Vagina (tissue), 2 donors: ENCODE measurements at regions not wholly inside any gene's neighbourhood (a gene's known extent, or its start where the extent isn't known, plus 50 kb on each side); places are given as distances from the start of the nearest gene placed in this dataset.

Source experiments
- DNase-seq, 2 donors: peaks; one replicate each; pipeline ENCODE4 v3.0.0-alpha.2; 2017; ENCODE audit errors: extremely low spot score in 2 of 2
- H3K27ac ChIP-seq: fragments of 200-600 bp; sonication (generic); one replicate; pipeline ENCODE4 v1.5.1; 2019
- H3K27me3 ChIP-seq: fragments of 200-600 bp; sonication (generic); one replicate; pipeline ENCODE4 v1.5.1; 2019
- H3K36me3 ChIP-seq, 2 donors: fragments of 200-600 bp; sonication (generic); one replicate each; pipeline ENCODE4 v1.5.1; 2017 to 2019
- H3K4me1 ChIP-seq: fragments of 200-600 bp; sonication (generic); one replicate; pipeline ENCODE4 v1.5.1; 2019
- H3K4me3 ChIP-seq, 2 donors: fragments of 200-600 bp; sonication (generic); 1 replicate in 1 of 2; 2 replicates in 1 of 2; pipeline ENCODE4 v1.5.1; 2016 to 2019
- H3K9me3 ChIP-seq: fragments of 200-600 bp; sonication (generic); one replicate; pipeline ENCODE4 v1.5.1; 2019
- CTCF ChIP-seq, 3 experiments: fragments of 450-650 bp in 2 of 3; fragments of 200-600 bp in 1 of 3; sonication (generic) in 1 of 3; IDR thresholded peaks; one replicate each; pipeline ENCODE4 v1.5.1; 2017 to 2019; ENCODE audit warnings: antibody characterized with exemption in 3 of 3, mild to moderate bottlenecking in 2 of 3, moderate library complexity in 2 of 3
- POLR2A ChIP-seq, 2 donors: fragments of 450-650 bp; IDR thresholded peaks; one replicate each; pipeline ENCODE4 v1.6.1; 2017; ENCODE audit warnings: antibody characterized with exemption in 2 of 2, mild to moderate bottlenecking in 2 of 2, moderate library complexity in 2 of 2
- POLR2AphosphoS5 ChIP-seq, 2 donors: sonication (generic); formaldehyde crosslinking; IDR thresholded peaks; one replicate each; pipeline ENCODE4 v1.9.0; 2017; ENCODE audit warnings: antibody characterized with exemption in 2 of 2, mild to moderate bottlenecking in 2 of 2, low read depth in 1 of 2; ENCODE audit not compliant: insufficient read depth in 1 of 2
- intact Hi-C: fragments of 100-400 bp; cut with DNase I; formaldehyde crosslinking; loops from one replicate; pipeline ENCODE4 v1.15.1; 2023

DNA sequence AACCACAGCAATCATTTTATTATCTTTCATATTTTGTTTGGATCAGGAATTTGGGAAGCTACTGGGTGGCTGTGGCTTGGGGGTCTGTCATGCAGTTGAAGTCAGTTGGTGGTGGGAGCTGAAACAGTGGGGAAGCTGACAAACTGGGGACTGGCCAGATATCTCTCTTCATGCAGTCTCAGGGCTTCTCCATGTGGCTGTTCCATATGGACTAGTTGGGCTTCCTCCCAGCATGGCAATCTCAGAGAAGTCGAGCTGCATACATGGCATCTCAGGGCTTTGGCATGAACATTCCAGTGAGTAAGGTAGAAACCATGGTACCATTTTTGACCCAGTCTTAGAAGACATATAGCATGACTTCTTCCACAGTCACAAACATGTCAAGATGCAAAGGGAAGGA is 274.8 kb downstream of the ENC1 start:
- no peaks in the 10 kb centered on the region for H3K9me3 ChIP-seq
- H3K4me3 ChIP-seq: no peak overlapping the region
- H3K27me3 ChIP-seq: no peaks in the 10 kb centered on the region
- no peak for TF ChIP-seq CTCF (IDR thresholded peaks at IDR 0.05)
- no peak for TF ChIP-seq POLR2AphosphoS5 (IDR thresholded peaks at IDR 0.05; ENCODE audit: insufficient read depth in 1 of 2, low read depth in 1 of 2)
- TF ChIP-seq POLR2A (IDR thresholded peaks at IDR 0.05): no peak
- intact Hi-C loops: no loop called here
- no peaks in the 10 kb centered on the region for H3K36me3 ChIP-seq
- H3K27ac ChIP-seq: no peak overlapping the region
- peak in 1 of 2 donors; percentile 74 for DNase-seq
- peaks cover 12% of the 10 kb centered on the region for H3K4me1 ChIP-seq

GRCh38 chr5:74364507-74364906 is 276.0 kb downstream of the ENC1 start:
- intact Hi-C loops: no loop called here
- H3K27ac ChIP-seq: no peak overlapping the region

DNA sequence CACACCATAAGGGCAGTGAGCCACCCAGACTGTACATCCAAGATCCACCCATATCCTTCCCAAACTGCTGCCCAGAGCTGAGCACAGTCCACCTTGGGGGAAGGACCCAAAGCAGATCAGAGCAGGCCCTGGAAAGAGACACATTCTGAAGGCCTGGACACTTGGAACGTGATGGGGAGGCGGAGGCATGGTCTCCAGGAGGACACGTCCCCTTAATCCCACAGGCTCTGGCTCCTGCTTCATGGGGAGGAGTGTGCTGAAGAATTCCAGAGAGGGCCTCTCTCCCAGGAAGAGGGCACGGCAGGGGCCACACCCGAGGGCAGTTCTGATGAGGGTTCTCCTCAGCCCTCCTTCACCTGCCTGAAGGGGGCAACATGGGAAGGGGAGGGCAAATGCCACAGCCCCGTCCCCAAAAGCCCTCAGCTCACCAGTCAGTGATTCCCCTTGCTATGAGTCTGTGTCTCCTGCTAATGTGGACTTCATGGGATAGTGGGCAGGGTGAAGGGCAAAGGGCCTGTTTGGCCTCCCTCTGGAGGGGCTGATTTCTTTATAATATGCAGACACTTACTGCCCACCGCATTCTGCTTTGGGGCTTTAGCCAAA is 276.8 kb downstream of the ENC1 start:
- Histone ChIP-seq H3K4me1 (peaks cover 5% of the 10 kb centered on the region), H3K9me3 (no peaks in the 10 kb centered on the region), H3K4me3 (no peak overlapping the region), H3K27me3 (no peaks in the 10 kb centered on the region), H3K36me3 (no peaks in the 10 kb centered on the region), H3K27ac (no peak overlapping the region)
- intact Hi-C loops: no loop called here
- peak in 1 of 2 donors; percentile 80 for DNase-seq
- TF ChIP-seq CTCF (IDR thresholded peaks at IDR 0.05): no peak
- TF ChIP-seq POLR2AphosphoS5 (IDR thresholded peaks at IDR 0.05; ENCODE audit: insufficient read depth in 1 of 2, low read depth in 1 of 2): no peak
- TF ChIP-seq POLR2A (IDR thresholded peaks at IDR 0.05): no peak

More at GRCh38 chr5:74364507-74364906, 276.0 kb downstream of the ENC1 start:
- Histone ChIP-seq H3K9me3 (no peaks in the 10 kb centered on the region), H3K4me3 (no peak overlapping the region), H3K27me3 (no peaks in the 10 kb centered on the region), H3K4me1 (peaks cover 5% of the 10 kb centered on the region), H3K36me3 (no peaks in the 10 kb centered on the region)
- peak in 1 of 2 donors; percentile 60 for DNase-seq
- TF ChIP-seq POLR2AphosphoS5 (IDR thresholded peaks at IDR 0.05; ENCODE audit: insufficient read depth in 1 of 2, low read depth in 1 of 2) (no peak), POLR2A (IDR thresholded peaks at IDR 0.05) (no peak), CTCF (IDR thresholded peaks at IDR 0.05) (no peak)

DNA sequence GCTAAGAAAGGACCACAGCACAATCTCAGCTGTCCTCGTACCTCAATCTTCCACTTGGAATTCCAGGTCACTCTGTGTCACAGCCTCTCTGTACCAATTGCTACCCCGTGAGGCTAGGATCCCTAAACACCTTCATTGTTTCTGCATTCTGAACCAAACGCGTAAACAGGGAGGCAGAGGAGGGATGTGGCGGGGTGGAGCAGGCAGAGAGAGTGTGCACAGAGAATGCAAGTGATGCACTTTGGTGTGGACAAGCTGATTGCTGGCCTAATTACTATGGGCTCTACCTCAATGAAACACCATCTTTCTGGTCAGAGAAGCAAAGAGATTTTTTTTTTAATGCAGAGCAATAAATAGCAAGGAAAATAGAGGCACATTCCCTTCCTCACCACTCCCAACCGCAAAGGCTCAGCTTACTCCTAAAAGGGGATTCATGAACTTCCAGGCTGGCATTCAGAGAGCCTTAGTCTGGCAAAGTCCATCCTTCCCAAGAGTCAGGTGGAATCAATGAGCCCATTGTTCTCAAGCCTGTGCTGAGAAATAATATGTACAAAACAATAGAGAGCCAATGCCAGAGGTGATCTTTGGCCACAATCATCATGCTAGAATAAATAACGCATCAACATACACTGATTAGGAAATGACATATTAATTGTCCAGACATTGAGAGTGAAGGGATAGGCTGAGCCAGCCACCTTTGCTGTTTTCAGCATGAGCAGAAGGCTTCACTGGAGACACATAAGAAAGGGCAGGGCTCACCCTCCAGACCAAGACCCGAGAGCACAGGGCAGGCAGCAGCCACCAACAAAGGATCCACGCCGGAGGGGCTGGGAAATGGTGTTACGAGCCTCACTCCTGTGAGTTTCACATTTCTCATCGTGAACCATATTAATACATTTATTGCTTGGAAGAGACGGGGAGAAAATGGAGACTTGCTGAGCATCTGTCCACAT is 278.8 kb downstream of the ENC1 start:
- TF ChIP-seq POLR2A (IDR thresholded peaks at IDR 0.05): no peak
- TF ChIP-seq POLR2AphosphoS5 (IDR thresholded peaks at IDR 0.05; ENCODE audit: insufficient read depth in 1 of 2, low read depth in 1 of 2): no peak
- TF ChIP-seq CTCF (IDR thresholded peaks at IDR 0.05): no peak
- Histone ChIP-seq H3K27ac (peak overlapping the region; percentile 24), H3K9me3 (no peaks in the 10 kb centered on the region), H3K4me3 (no peak overlapping the region), H3K36me3 (no peaks in the 10 kb centered on the region), H3K4me1 (peaks cover 5% of the 10 kb centered on the region), H3K27me3 (no peaks in the 10 kb centered on the region)
- intact Hi-C loops: no loop called here
- peak in 1 of 2 donors; percentile 37 for DNase-seq
